SK-N-SH treated with all-trans-retinoic acid at 6 μM for 48 hours (cell line): ENCODE measurements at regions not wholly inside any gene's neighbourhood (a gene's known extent, or its start where the extent isn't known, plus 50 kb on each side); places are given as distances from the start of the nearest gene placed in this dataset.

ENCODE experiments used
- ATAC-seq: fragments of 200-7000 bp; cut with Tn5 transposase; 3 replicates; pipeline ENCODE4 v1.9.1; 2020; ENCODE audit warnings: mild to moderate bottlenecking, moderate library complexity
- ARNTL ChIP-seq: fragments of 450-650 bp; formaldehyde crosslinking; IDR thresholded peaks from 2 replicates; pipeline ENCODE4 v1.5.0; 2020; ENCODE audit warnings: low read depth, mild to moderate bottlenecking, moderate library complexity, borderline replicate concordance
- BACH2 ChIP-seq: fragments of 250-450 bp; sonication (Bioruptor Pico); IDR thresholded peaks from 2 replicates; pipeline ENCODE4 v1.9.0; 2021; ENCODE audit warnings: mild to moderate bottlenecking, borderline replicate concordance
- CSDC2 ChIP-seq: fragments of 250-450 bp; sonication (Bioruptor Pico); IDR thresholded peaks from 2 replicates; pipeline ENCODE4 v1.5.0; 2020; ENCODE audit warnings: mild to moderate bottlenecking, moderate library complexity
- GLIS3 ChIP-seq: fragments of 250-450 bp; sonication (Bioruptor Pico); IDR thresholded peaks from 2 replicates; pipeline ENCODE4 v1.5.0; 2020; ENCODE audit warnings: mild to moderate bottlenecking, moderate library complexity
- ISL1 ChIP-seq: fragments of 250-450 bp; sonication (Bioruptor Pico); IDR thresholded peaks from 2 replicates; pipeline ENCODE4 v2.1.2; 2022; ENCODE audit warnings: mild to moderate bottlenecking, moderate library complexity
- OSR1 ChIP-seq: fragments of 250-450 bp; sonication (Bioruptor Pico); IDR thresholded peaks from 2 replicates; pipeline ENCODE4 v1.8.0; 2022; ENCODE audit warnings: moderate library complexity, mild to moderate bottlenecking, inconsistent platforms
- PPARA ChIP-seq: fragments of 250-450 bp; sonication (Bioruptor Pico); IDR thresholded peaks from 2 replicates; pipeline ENCODE4 v1.5.0; 2020; ENCODE audit warnings: mild to moderate bottlenecking, borderline replicate concordance
- RARB ChIP-seq: fragments of 250-450 bp; sonication (Bioruptor Pico); IDR thresholded peaks from 2 replicates; pipeline ENCODE4 v1.8.0; 2021; ENCODE audit warnings: mild to moderate bottlenecking, moderate library complexity
- SNAI2 ChIP-seq: fragments of 250-450 bp; sonication (Bioruptor Pico); IDR thresholded peaks from 2 replicates; pipeline ENCODE4 v1.5.0; 2020; ENCODE audit warnings: mild to moderate bottlenecking, moderate library complexity
- TCF4 ChIP-seq: fragments of 250-450 bp; sonication (Bioruptor Pico); IDR thresholded peaks from 2 replicates; pipeline ENCODE4 v1.8.0; 2021; ENCODE audit warnings: mild to moderate bottlenecking, moderate library complexity, borderline replicate concordance
- TOX ChIP-seq: fragments of 250-450 bp; sonication (Bioruptor Pico); IDR thresholded peaks from 2 replicates; pipeline ENCODE4 v1.8.0; 2021; ENCODE audit warnings: mild to moderate bottlenecking, moderate library complexity, borderline replicate concordance
- ZC3H10 ChIP-seq: fragments of 250-450 bp; sonication (Bioruptor Pico); IDR thresholded peaks from 2 replicates; pipeline ENCODE4 v1.5.1; 2021; ENCODE audit warnings: mild to moderate bottlenecking, moderate library complexity
- ZFP30 ChIP-seq: fragments of 450-650 bp; formaldehyde crosslinking; IDR thresholded peaks from 2 replicates; pipeline ENCODE4 v1.5.0; 2022; ENCODE audit warnings: mild to moderate bottlenecking, moderate library complexity
- ZNF565 ChIP-seq: fragments of 450-650 bp; formaldehyde crosslinking; conservative IDR thresholded peaks from 2 replicates; pipeline ENCODE4 v1.5.0; 2020; ENCODE audit warnings: low read depth, mild to moderate bottlenecking, moderate library complexity
- ZNF70 ChIP-seq: fragments of 450-650 bp; formaldehyde crosslinking; IDR thresholded peaks from 2 replicates; pipeline ENCODE4 v1.5.0; 2020; ENCODE audit warnings: mild to moderate bottlenecking, moderate library complexity
- ZNF8 ChIP-seq: fragments of 450-650 bp; formaldehyde crosslinking; IDR thresholded peaks from 2 replicates; pipeline ENCODE4 v1.5.0; 2020; ENCODE audit warnings: mild to moderate bottlenecking, moderate library complexity
- TF ChIP-seq, protein P1 (sequence below): fragments of 250-450 bp; sonication (Bioruptor Pico); IDR thresholded peaks from 2 replicates; pipeline ENCODE4 v1.8.0; 2020; ENCODE audit warnings: mild to moderate bottlenecking, moderate library complexity, borderline replicate concordance
- TF ChIP-seq, protein P2 (sequence below): fragments of 250-450 bp; sonication (Bioruptor Pico); IDR thresholded peaks from 2 replicates; pipeline ENCODE4 v1.5.1; 2020; ENCODE audit warnings: low read depth, mild to moderate bottlenecking, moderate library complexity
- TF ChIP-seq, protein P3 (sequence below): fragments of 250-450 bp; sonication (Bioruptor Pico); IDR thresholded peaks from 2 replicates; pipeline ENCODE4 v1.5.0; 2020; ENCODE audit warnings: mild to moderate bottlenecking, moderate library complexity
- TF ChIP-seq, protein P4 (sequence below): fragments of 250-450 bp; sonication (Bioruptor Pico); IDR thresholded peaks from 2 replicates; pipeline ENCODE4 v1.5.1; 2021; ENCODE audit warnings: mild to moderate bottlenecking, moderate library complexity
- TF ChIP-seq, protein P5 (sequence below): fragments of 250-450 bp; sonication (Bioruptor Pico); IDR thresholded peaks from 2 replicates; pipeline ENCODE4 v1.8.0; 2021; ENCODE audit warnings: low read depth, mild to moderate bottlenecking, moderate library complexity, borderline replicate concordance

DNA sequence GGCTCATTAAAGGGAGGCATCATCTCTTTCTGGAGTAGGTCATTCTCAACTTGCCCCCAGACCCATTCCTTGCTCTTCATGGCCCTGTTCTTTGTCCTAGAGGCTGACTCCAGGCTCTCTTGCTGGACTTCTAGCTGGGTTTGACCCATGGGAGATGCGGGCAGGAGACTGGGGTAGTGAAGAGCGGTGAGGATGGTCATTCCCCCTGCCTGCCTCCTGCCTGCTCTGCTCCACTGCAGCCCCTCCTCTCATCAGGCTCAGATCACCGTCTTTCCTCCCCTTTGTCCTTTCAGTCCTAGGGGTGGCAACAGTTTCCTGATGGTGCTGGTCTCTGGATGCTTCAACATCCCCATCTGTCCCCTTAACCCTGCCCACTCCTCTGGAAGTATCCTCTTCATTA lies 170.9 kb downstream of the ABHD5 start:
- TF ChIP-seq ZNF70 (CRISPR knock-in tag) (no peak), GLIS3 (no peak), ZNF565 (no peak), BACH2 (no peak), PPARA (CRISPR knock-in tag) (no peak), ISL1 (CRISPR knock-in tag) (no peak), ZC3H10 (no peak), ARNTL (CRISPR knock-in tag) (no peak), OSR1 (CRISPR knock-in tag) (no peak), RARB (CRISPR knock-in tag) (no peak), TCF4 (CRISPR knock-in tag) (no peak), ZFP30 (CRISPR knock-in tag) (no peak), CSDC2 (CRISPR knock-in tag) (no peak)
- TF ChIP-seq, protein P1, sequence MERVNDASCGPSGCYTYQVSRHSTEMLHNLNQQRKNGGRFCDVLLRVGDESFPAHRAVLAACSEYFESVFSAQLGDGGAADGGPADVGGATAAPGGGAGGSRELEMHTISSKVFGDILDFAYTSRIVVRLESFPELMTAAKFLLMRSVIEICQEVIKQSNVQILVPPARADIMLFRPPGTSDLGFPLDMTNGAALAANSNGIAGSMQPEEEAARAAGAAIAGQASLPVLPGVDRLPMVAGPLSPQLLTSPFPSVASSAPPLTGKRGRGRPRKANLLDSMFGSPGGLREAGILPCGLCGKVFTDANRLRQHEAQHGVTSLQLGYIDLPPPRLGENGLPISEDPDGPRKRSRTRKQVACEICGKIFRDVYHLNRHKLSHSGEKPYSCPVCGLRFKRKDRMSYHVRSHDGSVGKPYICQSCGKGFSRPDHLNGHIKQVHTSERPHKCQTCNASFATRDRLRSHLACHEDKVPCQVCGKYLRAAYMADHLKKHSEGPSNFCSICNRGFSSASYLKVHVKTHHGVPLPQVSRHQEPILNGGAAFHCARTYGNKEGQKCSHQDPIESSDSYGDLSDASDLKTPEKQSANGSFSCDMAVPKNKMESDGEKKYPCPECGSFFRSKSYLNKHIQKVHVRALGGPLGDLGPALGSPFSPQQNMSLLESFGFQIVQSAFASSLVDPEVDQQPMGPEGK, result no peak
- TF ChIP-seq, protein P2, sequence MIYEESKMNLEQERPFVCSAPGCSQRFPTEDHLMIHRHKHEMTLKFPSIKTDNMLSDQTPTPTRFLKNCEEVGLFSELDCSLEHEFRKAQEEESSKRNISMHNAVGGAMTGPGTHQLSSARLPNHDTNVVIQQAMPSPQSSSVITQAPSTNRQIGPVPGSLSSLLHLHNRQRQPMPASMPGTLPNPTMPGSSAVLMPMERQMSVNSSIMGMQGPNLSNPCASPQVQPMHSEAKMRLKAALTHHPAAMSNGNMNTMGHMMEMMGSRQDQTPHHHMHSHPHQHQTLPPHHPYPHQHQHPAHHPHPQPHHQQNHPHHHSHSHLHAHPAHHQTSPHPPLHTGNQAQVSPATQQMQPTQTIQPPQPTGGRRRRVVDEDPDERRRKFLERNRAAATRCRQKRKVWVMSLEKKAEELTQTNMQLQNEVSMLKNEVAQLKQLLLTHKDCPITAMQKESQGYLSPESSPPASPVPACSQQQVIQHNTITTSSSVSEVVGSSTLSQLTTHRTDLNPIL (CRISPR knock-in tag), result no peak
- TF ChIP-seq, protein P3, sequence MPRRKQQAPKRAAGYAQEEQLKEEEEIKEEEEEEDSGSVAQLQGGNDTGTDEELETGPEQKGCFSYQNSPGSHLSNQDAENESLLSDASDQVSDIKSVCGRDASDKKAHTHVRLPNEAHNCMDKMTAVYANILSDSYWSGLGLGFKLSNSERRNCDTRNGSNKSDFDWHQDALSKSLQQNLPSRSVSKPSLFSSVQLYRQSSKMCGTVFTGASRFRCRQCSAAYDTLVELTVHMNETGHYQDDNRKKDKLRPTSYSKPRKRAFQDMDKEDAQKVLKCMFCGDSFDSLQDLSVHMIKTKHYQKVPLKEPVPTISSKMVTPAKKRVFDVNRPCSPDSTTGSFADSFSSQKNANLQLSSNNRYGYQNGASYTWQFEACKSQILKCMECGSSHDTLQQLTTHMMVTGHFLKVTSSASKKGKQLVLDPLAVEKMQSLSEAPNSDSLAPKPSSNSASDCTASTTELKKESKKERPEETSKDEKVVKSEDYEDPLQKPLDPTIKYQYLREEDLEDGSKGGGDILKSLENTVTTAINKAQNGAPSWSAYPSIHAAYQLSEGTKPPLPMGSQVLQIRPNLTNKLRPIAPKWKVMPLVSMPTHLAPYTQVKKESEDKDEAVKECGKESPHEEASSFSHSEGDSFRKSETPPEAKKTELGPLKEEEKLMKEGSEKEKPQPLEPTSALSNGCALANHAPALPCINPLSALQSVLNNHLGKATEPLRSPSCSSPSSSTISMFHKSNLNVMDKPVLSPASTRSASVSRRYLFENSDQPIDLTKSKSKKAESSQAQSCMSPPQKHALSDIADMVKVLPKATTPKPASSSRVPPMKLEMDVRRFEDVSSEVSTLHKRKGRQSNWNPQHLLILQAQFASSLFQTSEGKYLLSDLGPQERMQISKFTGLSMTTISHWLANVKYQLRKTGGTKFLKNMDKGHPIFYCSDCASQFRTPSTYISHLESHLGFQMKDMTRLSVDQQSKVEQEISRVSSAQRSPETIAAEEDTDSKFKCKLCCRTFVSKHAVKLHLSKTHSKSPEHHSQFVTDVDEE (CRISPR knock-in tag), result no peak
- TF ChIP-seq, protein P4, sequence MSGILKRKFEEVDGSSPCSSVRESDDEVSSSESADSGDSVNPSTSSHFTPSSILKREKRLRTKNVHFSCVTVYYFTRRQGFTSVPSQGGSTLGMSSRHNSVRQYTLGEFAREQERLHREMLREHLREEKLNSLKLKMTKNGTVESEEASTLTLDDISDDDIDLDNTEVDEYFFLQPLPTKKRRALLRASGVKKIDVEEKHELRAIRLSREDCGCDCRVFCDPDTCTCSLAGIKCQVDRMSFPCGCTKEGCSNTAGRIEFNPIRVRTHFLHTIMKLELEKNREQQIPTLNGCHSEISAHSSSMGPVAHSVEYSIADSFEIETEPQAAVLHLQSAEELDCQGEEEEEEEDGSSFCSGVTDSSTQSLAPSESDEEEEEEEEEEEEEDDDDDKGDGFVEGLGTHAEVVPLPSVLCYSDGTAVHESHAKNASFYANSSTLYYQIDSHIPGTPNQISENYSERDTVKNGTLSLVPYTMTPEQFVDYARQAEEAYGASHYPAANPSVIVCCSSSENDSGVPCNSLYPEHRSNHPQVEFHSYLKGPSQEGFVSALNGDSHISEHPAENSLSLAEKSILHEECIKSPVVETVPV (CRISPR knock-in tag), result no peak
- TF ChIP-seq, all 23 proteins: peak for 0
- ATAC-seq, result no peak

DNA sequence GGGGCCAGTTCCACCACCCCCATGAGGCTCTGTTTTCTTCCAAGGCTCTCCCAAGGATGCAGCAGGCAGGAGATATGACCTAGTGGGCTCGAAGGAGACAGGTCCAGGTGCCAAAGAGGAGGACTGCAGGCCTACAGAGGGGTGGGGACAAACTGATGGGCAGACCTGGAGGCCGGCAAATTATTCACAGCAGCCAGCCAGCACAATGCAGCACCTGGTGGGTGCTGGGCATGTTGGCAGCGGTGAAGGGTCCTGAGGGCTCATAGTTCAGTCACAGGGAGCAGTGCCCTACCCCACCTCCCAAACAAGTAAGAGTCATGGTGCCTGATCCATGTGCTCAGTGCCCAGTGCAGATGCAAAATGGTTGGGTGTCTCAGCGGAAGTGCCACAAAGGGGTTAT lies 171.7 kb downstream of the ABHD5 start:
- TF ChIP-seq CSDC2 (CRISPR knock-in tag) (no peak), SNAI2 (CRISPR knock-in tag) (no peak), ZC3H10 (no peak), GLIS3 (no peak), ZNF70 (CRISPR knock-in tag) (no peak), RARB (CRISPR knock-in tag) (no peak), ZNF8 (no peak), TOX (CRISPR knock-in tag) (no peak), ZNF565 (no peak), PPARA (CRISPR knock-in tag) (no peak), ARNTL (CRISPR knock-in tag) (no peak)
- TF ChIP-seq, protein P5, sequence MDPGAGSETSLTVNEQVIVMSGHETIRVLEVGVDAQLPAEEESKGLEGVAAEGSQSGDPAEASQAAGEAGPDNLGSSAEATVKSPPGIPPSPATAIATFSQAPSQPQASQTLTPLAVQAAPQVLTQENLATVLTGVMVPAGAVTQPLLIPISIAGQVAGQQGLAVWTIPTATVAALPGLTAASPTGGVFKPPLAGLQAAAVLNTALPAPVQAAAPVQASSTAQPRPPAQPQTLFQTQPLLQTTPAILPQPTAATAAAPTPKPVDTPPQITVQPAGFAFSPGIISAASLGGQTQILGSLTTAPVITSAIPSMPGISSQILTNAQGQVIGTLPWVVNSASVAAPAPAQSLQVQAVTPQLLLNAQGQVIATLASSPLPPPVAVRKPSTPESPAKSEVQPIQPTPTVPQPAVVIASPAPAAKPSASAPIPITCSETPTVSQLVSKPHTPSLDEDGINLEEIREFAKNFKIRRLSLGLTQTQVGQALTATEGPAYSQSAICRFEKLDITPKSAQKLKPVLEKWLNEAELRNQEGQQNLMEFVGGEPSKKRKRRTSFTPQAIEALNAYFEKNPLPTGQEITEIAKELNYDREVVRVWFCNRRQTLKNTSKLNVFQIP (CRISPR knock-in tag), result no peak
- TF ChIP-seq, protein P2 (CRISPR knock-in tag), result no peak
- TF ChIP-seq, protein P1, result no peak
- no peak for ATAC-seq
